Body of pancreas (tissue), 4 donors: ENCODE measurements at regions not wholly inside any gene's neighbourhood (a gene's known extent, or its start where the extent isn't known, plus 50 kb on each side); places are given as distances from the start of the nearest gene placed in this dataset.

Experiments used
- ATAC-seq: fragments of 150-250 bp; one replicate; pipeline ENCODE4 v1.9.1; 2016
- DNase-seq, 4 donors: peaks; one replicate each; pipeline ENCODE4 v3.0.0-alpha.2; 2019
- H3K27ac ChIP-seq, 4 donors: fragments of 200-600 bp; sonication (generic); 1 replicate in 3 of 4; 2 replicates in 1 of 4; pipeline versions ENCODE4 v1.5.1 to v1.6.1; 2016 to 2019; ENCODE audit warnings: mild to moderate bottlenecking in 1 of 4, mixed read lengths in 1 of 4, moderate library complexity in 1 of 4
- H3K27me3 ChIP-seq, 2 donors: fragments of 200-600 bp; sonication (generic); one replicate each; pipeline ENCODE4 v1.6.0; 2016; ENCODE audit warnings: mild to moderate bottlenecking in 1 of 2
- H3K36me3 ChIP-seq, 2 donors: fragments of 200-600 bp; sonication (generic); replicated peaks in 1 of 2; 2 replicates each; pipeline ENCODE4 v1.5.1; 2016; ENCODE audit warnings: low read depth in 2 of 2; ENCODE audit not compliant: insufficient read depth in 1 of 2
- H3K4me1 ChIP-seq: fragments of 200-600 bp; sonication (generic); one replicate; pipeline ENCODE4 v1.6.0; 2016
- H3K4me3 ChIP-seq, 2 donors: fragments of 200-600 bp; sonication (generic); 1 replicate in 1 of 2; 2 replicates in 1 of 2; pipeline ENCODE4 v1.5.1; 2016 to 2019
- H3K9me3 ChIP-seq, 3 donors: fragments of 200-600 bp; sonication (generic); 1 replicate in 2 of 3; 2 replicates in 1 of 3; pipeline ENCODE4 v1.5.1; 2016
- POLR2A ChIP-seq, 3 donors: fragments of 450-650 bp; IDR thresholded peaks; one replicate each; pipeline ENCODE4 v1.6.1; 2016; ENCODE audit warnings: antibody characterized with exemption in 3 of 3, mild to moderate bottlenecking in 2 of 3
- WGBS, 2 donors: methylation state at CpG; one replicate each; pipeline ENCODE4 v1.1.5; 2017; 5-methylcytosine and 5-hydroxymethylcytosine counted together
- intact Hi-C: fragments of 100-400 bp; cut with DNase I; formaldehyde crosslinking; loops from one replicate; pipeline ENCODE4 v1.15.1; 2023
- TF ChIP-seq, protein P1 (sequence below), 7 experiments: fragments of 450-650 bp in 4 of 7; fragments of 200-600 bp in 3 of 7; sonication (generic) in 3 of 7; IDR thresholded peaks; one replicate each; pipeline ENCODE4 v1.5.1; 2016 to 2019; ENCODE audit warnings: antibody characterized with exemption in 7 of 7

DNA sequence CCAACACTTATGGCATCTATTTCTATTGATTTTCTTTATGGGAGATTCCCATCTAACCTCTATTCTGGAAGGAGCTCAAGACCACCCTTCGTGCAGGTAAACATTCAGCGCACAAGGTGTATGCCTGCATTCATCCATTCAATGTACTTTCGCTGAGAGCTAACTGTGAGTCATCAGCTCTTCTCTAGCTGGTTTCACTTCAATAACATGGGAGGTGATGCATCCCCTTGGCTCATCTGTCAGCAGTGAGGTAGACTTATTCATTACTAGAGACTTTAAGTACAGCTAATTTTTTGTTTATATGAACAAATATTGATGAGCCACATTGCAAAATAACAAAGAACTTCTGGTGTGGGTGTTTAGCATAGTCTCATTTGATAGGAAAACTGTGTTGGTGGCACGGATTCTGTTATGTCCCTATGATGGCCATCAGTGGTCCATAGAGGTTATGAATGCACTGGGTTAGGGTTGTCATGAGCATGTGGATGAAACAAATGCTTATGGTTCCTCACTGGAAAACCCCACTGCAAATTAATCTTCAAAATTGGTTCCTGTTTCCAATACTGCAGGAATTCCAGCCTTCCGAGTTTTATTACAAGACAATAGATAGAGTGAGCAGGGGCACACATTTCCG lies 1151.0 kb downstream of the BCL11B start:
- H3K36me3 ChIP-seq, result no peaks in the 10 kb centered on the region
- DNase-seq (no peak), ATAC-seq (no peak)
- H3K4me1 ChIP-seq, result no peaks in the 10 kb centered on the region
- 62 to 66% methylated on average over 6 of the region's 6 CpGs for WGBS, 2 donors
- TF ChIP-seq, protein P1, sequence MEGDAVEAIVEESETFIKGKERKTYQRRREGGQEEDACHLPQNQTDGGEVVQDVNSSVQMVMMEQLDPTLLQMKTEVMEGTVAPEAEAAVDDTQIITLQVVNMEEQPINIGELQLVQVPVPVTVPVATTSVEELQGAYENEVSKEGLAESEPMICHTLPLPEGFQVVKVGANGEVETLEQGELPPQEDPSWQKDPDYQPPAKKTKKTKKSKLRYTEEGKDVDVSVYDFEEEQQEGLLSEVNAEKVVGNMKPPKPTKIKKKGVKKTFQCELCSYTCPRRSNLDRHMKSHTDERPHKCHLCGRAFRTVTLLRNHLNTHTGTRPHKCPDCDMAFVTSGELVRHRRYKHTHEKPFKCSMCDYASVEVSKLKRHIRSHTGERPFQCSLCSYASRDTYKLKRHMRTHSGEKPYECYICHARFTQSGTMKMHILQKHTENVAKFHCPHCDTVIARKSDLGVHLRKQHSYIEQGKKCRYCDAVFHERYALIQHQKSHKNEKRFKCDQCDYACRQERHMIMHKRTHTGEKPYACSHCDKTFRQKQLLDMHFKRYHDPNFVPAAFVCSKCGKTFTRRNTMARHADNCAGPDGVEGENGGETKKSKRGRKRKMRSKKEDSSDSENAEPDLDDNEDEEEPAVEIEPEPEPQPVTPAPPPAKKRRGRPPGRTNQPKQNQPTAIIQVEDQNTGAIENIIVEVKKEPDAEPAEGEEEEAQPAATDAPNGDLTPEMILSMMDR (IDR thresholded peaks at IDR 0.05), result no peak
- TF ChIP-seq POLR2A (IDR thresholded peaks at IDR 0.05), result no peak
- no peak overlapping the region for H3K27ac ChIP-seq
- intact Hi-C loops, result no loop called here
- no peaks in the 10 kb centered on the region for H3K9me3 ChIP-seq
- H3K4me3 ChIP-seq, result no peak overlapping the region
- no peaks in the 10 kb centered on the region for H3K27me3 ChIP-seq

GRCh38 chr14:98122527-98122926 lies 1149.5 kb downstream of the BCL11B start:
- no peak for ATAC-seq
- no peaks in the 10 kb centered on the region for H3K36me3 ChIP-seq
- intact Hi-C loops, result no loop called here
- DNase-seq, result no peak
- H3K9me3 ChIP-seq, result no peaks in the 10 kb centered on the region
- 61 to 76% methylated on average over 4 of the region's 4 CpGs for WGBS, 2 donors
- no peak for TF ChIP-seq POLR2A (IDR thresholded peaks at IDR 0.05)
- TF ChIP-seq, protein P1 (IDR thresholded peaks at IDR 0.05), result no peak
- H3K27me3 ChIP-seq, result no peaks in the 10 kb centered on the region
- no peaks in the 10 kb centered on the region for H3K4me1 ChIP-seq
- no peak overlapping the region for H3K27ac ChIP-seq
- H3K4me3 ChIP-seq, result no peak overlapping the region

DNA sequence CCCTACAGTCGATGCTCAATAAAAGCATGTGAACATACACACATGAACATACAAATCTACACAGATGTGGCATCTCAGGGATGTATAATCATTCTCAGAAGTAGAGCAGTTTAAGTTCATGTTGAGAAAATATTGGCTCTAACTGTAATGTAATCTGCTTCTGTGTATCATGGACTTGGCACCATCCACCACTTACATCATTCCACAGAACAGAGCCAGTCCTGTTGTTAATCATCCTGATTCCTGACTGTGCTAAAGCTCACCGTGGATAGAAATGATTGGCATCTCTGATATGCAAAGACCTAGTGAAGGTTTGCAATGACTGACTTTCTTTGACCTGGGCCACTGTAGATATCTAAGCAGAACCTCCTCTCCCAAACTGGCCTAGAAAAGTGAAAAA lies 1141.3 kb downstream of the BCL11B start:
- no peak for ATAC-seq
- Histone ChIP-seq H3K27ac (no peak overlapping the region), H3K9me3 (no peaks in the 10 kb centered on the region), H3K4me3 (no peak overlapping the region), H3K4me1 (no peaks in the 10 kb centered on the region), H3K36me3 (no peaks in the 10 kb centered on the region), H3K27me3 (no peaks in the 10 kb centered on the region)
- intact Hi-C loops, result no loop called here
- TF ChIP-seq, protein P1 (IDR thresholded peaks at IDR 0.05), result no peak
- TF ChIP-seq POLR2A (IDR thresholded peaks at IDR 0.05), result no peak
- DNase-seq, result no peak
- WGBS, 2 donors, result 35 to 43% methylated on average over 2 of the region's 2 CpGs

GRCh38 chr14:98131406-98131805 lies 1140.6 kb downstream of the BCL11B start:
- no peak for DNase-seq
- TF ChIP-seq, protein P1 (IDR thresholded peaks at IDR 0.05), result no peak
- TF ChIP-seq POLR2A (IDR thresholded peaks at IDR 0.05), result no peak
- Histone ChIP-seq H3K4me3 (no peak overlapping the region), H3K27ac (no peak overlapping the region), H3K36me3 (no peaks in the 10 kb centered on the region), H3K4me1 (no peaks in the 10 kb centered on the region), H3K27me3 (no peaks in the 10 kb centered on the region), H3K9me3 (no peaks in the 10 kb centered on the region)
- intact Hi-C loops, result no loop called here
- 56 to 78% methylated on average over 1 of the region's 1 CpG for WGBS, 2 donors
- ATAC-seq, result no peak

DNA sequence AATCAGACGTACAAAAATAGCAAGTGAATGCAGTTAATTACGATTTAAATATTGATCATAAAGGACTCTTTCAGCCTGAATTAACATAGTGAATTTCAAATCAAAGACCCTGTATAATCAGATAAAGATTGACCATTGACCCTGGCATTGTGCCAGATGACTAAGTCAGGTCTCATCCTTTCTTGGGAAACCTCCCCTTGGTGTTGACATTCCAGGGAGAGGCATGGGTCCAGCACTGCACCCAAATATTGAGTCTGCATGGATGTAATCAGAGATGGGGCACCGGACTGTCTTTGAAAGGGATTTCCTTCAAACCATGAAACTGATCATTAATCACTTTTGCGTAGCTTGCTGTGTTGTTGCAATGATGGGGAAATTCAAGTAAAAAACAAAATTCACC lies 1138.2 kb downstream of the BCL11B start:
- DNase-seq, result no peak
- Histone ChIP-seq H3K4me1 (no peaks in the 10 kb centered on the region), H3K27ac (no peak overlapping the region), H3K4me3 (no peak overlapping the region), H3K9me3 (no peaks in the 10 kb centered on the region), H3K27me3 (no peaks in the 10 kb centered on the region), H3K36me3 (no peaks in the 10 kb centered on the region)
- TF ChIP-seq, protein P1 (IDR thresholded peaks at IDR 0.05), result no peak
- intact Hi-C loops, result no loop called here
- ATAC-seq, result no peak
- WGBS, 2 donors, result 66% methylated on average over 4 of the region's 4 CpGs
